Forelimb muscle (tissue), 1 donor: ENCODE measurements at regions not wholly inside any gene's neighbourhood (a gene's known extent, or its start where the extent isn't known, plus 50 kb on each side); places are given as distances from the start of the nearest gene placed in this dataset.
"Not testable (repeated sequence)": the region's sequence is repeated elsewhere in the genome, so short reads cannot be mapped to it uniquely, and the experiment has no call there.

Source experiments
- DNase-seq: peaks from one replicate; pipeline ENCODE4 v3.0.0-alpha.2; 2013; ENCODE audit warnings: low read depth

DNA sequence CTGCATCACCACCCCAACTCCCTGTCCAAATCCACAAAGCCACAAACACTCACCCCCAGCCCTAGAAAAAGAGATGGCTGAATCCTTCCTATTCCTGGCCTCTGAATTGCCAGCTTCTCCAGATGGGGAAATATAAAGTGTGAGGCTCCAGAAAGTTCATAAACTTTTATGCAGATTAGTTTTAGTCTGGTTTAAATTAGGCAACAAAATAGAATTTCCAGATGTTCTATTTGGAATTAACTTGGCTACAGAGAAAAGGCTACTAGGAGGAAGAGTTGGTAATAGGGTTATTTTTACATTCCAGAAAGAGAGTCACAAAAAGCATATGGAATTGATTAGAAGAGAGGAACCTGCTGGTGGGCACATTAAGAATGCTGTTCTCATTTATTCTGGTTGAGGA lies 56.0 kb downstream of the EN1 start:
- no peak for DNase-seq

DNA sequence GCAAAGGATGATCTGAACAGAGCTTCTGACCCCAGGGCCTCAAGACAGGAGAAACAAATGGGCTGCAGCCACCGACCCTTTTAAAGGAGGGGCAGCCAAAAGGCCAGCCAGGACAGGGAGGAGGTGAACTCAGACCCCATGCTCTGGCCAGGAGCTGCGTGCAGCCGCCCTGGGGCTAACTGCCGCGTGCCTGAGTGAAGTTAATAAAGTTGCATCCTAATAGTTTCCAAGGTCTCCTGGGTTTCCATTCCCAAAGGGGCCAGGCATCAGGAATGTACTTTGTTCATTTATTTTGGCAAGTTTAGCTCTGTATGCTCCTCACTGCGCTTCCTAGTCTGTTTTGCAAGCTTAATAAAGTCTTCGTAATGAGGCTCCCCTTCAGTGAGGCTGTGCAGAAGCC lies 60.7 kb downstream of the EN1 start:
- no peak for DNase-seq

DNA sequence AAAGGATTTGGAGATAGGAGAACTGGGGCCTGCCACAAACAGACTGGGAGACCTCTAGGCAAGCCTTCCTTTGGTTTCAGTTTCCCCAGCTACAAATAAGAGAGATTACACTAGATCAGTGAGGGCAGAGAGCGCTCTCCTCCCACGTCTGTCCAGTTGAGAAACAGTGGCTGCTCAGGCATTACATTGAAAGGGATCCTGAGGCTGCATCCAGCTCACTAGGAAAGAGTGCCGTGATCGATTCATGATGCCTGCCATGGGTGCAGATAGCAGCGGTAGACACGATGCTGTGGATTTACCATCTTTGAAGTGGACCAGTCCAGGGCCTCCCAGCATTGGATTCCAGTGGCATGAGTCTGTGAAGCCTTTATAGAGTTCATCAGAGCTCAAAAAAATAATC lies 62.6 kb downstream of the EN1 start:
- DNase-seq = no peak

DNA sequence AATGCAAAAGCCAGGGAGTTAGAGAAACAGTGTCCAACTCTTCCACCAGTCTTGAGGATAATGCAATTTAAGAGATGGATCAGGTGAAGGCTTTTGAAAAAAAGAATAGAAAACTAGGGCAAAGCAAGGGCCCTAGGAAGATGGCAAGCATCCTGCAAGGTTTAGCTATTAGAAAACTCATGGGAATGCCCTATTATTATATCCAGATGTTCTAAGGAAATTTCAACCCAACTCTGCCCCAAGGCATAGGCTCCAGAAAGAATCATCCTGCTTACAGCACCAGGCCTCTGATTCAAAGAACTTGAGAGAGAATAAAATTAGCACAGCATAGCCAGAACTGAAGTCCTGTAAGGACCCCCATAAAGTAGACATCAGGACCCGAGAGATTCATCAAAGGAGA lies 68.1 kb downstream of the EN1 start:
- DNase-seq = no peak

DNA sequence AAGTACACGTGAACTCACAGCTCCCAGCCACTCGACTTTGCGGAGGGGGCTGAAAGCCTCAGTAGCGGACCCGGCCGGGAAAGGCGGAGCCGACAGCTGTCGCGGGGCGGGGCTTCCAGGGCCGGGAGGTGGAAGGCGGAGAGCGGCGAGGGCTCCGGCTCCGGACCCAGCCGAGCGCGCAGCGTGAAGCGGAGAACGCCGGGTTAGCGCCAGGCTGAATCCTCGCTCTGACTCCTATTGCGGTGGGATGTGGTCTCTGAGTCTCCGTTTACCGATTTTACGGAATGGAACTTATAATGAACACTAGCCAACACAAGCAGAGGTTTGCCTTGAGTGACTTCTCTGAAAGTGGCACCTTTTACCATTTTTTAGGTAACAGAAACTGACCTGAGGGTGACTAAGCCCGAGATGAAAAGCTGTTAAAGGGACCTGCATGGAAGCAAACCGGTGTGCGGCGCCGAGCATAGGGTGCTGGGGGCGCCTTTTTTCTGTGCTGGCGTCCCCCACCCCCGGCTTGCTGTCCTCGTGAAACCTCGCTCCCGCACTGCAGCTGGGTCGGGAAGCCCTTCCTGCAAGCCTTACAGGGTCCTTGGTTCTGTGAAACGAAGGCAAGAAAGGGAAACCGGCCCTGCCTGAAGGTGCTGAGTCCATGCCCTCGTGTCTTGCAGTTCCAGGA lies 72.9 kb downstream of the EN1 start:
- no peak for DNase-seq

DNA sequence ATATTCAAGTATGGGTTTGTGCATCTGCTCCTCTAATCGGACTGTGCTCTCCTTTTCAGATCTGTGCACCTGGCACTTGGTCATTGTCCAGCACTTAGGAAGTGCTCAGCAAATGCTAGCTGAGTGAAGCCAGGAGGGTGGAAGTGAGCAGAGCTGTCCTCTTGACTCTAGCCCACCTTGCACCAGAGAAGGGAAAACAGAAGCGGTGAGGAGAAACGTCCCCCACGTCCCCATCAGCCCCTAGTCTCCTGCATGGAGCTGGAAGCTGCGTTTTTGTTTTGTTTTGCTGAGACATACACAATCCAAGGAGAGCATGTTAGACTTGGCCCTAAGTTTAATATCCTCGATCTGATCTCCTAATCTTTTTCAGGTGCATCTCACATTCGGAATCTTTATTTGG lies 73.6 kb downstream of the EN1 start:
- DNase-seq = no peak

DNA sequence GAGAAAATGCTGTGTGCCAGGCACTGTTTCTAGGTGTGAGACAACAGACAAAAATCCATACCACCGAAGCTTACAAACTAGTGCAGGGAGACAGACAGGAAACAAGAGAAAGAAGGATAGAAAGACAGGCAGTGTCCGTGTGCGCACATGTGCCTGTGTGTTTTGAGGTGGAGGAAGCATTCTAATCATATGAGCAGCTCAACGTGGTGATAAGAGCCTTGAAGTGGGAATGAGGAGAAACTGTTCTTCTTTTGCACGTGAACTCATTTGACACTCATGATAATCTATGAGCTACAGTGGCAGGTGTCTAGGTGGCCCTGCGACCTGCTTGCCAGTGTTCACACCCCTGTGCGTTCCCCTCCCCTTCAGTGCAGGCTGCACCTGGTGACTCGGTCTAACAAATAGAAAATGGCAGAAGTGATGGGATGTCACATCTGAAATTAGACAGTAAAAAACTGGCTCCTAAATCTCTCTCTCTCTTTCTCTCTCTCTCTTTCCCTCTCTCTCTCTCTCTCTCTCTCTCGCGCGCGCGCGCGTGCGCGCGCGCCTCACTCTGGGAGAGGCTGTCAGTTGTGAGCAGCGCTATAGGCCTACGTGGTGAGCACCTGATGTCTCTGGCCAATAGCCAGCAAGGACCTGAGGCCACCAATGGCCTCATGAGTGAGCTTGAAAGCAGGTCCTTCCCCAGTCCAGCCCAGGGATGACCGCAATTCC lies 74.8 kb downstream of the EN1 start:
- DNase-seq = no peak

DNA sequence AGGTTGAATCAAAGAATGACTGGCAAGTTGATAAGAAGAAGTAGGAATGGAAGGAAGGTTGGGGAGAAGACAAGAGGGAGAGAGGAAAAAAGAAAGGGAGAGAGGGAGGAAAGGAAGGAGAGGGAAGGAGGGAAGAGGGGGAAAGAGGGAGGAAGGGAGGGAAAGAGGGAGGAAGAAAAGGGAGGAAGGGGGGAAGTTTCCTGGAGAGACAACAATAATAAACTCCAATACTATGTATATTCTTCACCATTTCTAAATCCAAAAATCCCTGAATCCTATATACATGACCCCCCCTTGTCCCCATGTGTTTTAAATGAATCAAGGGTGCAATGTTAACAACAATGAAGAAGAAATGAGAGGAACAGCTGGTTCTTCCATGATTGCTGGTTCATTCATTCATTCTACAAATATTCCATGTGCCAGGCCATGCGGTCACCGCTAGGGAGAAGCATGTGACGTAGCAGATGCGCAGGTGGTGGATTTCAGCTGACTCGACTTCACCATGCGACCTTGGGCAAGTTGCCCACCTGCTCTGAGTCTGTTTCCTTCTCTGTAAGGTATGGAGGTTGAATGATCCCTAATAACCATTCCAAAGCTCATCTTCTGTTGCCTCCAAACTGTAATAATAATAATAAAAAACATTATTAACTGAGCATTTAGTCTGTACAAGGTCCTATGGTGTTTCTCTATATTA lies 77.6 kb downstream of the EN1 start:
- no peak for DNase-seq

DNA sequence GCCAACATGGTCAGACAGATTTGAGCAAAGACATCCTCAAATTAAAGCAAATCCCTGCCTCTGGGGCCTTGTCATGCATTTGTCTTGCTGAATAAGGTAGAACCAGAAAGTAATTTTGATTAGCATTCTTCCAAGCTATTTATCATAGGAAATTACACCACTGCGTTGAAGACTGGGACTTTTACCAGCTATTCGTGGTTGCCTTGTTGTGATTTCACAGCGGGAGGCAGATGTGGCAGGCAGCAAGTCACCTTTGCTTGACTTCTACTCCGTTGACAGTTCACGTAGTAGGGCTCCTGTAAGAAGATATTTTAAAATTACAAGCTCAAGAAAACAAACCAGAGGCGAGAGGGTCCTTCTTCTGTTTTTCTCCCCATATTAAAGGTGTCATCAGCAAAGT lies 80.6 kb downstream of the EN1 start:
- no peak for DNase-seq

DNA sequence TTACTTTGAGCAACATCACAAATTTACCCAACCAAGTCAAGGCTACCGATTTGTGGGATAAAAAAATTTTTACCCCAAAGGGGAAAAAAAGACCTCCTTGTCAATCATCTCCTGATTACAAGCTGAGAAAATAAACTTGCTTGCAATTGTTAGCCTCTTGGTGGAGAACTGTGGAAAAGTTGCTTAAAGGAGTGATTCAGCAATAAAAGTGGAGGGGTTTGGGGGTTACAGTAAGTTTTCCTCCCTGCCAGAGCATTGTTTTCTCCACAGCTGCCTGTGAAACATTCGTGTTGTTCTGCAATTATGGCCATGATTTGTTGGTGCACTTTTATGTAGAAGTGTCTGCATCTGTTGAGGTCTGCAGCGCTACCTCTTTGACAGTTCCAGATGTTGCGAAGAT lies 82.6 kb downstream of the EN1 start:
- no peak for DNase-seq

DNA sequence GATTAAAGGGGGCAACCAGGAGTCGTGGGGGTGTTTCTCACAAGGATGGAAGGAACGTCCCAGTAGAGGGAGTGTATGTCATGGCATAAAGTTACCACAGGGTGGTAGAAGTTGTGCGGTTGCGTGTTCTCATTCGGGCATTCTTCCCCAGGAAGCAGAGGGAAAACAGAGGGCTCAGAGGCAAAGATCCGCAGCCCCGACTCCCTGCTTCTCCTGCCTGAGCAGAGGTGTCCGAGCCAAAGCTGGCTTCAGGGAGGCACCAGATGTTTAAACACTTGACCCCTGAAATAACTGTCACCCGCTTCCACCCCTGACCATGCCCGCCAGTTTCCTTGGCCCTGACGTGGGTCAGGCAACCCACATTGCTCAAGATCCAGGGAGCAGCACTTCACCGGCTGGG lies 83.7 kb downstream of the EN1 start:
- DNase-seq = no peak

DNA sequence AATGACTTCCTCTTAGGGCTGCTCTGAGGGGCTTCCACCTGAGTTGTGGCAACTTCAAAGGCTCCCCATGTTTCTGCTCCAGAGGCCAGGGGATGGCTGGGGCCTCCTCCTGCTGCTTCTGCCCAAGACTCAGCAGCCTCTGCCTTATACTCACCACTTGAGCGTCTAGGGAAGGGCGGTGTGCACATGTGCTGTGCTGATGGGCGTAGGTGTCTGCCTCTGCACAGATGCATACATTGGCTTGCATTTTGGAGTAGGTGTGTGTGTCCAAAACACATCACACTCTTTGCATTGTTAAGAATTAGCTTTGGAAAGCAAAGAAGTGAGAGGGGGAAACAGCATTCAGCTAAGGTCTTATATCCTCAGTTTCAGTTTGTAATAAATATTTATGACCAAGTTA lies 85.2 kb downstream of the EN1 start:
- no peak for DNase-seq

DNA sequence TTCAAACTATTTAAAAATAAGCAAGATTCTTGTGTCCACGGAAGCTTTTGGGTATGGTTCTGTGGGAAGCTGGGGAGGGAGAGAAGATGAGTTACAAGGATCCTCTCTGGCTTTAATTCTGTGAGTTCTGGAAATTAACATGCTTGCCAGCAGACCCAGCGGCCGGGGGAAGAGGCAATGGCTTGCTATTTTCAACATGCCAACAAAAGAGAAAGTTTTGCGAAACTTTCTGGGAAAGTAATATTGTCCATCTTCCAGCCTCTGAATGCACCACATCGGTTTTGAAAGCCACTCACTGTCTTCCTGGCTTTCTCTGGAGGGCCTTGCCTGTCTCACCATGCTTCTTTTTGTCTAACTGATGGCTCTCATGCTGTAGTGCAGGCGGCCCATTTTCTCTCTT lies 85.7 kb downstream of the EN1 start:
- DNase-seq = no peak

DNA sequence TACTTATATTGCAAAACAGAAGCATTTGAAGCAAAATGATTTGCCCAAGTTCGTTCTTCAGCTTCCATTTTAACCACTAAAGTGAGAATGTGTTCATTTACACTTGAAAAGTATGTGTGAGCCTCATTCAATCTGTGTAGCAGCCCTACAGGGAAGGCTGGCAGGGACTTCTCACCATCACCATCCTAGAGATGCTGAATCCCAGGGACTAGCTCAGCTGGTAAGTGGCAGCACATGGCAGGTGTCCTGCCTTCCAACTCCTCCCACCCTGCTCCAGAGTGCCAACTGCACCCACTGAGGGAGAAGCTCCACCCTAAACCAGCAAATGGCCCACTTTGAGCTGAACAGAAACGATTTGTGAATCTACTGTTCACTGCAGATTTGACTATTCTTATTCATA lies 91.5 kb downstream of the EN1 start:
- DNase-seq = no peak

DNA sequence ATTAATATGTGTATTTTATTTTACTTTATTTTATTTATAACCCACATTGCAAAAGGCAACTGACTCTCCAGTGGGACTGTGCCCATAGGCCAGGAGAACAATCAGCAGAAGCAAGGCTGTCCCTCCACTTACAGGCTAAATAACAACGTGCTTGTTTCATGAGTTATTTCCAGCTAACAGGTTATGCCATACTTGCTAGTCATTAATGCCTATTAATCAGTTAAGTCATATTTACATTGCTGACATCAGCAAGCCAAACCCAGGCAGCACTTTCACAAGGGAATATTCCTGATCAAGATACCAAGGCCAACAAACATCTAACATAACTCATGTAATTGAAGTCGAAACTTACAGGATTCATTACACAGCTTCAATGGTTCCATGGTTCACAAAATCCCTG lies 92.1 kb downstream of the EN1 start:
- no peak for DNase-seq

DNA sequence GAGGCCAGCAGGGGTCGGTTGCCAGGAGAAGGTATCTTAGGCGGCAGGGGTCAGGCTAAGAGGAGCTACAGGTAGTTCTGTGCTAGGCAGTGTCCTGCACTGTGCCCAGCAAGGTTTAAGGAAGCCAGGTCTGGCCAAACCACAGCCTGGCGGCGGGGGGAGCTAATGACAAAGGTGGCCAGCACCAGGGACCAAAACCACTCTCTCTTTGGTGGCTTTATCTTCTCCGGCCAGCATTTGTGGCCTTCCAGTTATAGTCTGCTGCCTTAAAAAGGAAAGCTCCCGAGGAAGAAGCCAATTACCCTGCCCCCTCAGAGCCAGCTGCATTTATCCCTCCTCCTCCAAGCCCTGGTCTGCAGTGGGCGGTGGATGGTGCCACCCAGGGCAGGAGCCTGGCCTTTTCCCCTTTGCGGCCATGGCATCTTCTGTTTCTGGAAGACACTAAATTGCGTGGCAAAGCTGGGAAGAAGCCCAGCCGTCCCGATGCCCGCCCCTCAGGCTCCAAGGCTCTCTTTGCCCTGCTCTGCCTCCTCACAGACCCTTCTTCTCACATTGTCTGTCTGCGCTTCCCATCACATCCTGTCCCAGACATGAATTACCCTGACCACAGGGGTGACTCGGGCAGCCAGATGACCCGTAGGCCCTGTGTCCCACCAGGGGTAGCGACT lies 94.6 kb downstream of the EN1 start:
- DNase-seq = no peak

DNA sequence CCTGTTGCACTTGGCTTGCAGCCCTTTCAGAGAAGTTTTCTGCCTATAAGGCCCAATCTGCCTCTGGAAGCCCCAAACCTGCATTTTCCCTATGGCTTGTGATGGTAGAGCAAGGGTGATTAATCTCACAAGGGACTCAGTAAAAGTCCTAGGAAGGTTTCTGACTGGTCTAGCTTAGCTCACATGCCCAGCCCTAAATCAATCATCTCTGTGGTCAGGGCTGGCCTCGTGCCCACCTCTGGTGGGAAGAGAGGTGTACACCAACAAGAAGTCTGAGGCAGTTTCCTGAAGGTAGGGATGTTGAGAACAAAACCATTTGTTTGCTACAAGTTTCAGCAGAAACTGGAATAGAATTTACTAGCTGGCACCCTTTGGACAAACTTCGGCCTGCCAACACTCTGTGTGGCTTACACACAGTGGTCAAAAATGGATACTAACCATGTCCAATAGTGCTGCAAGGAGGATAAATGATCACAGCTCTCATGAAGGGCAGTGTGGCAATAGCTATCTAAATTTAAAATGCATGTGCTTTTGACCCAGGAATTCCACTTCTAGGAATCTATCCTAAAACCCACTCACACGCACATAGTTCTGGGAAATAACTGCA lies 96.4 kb downstream of the EN1 start:
- DNase-seq = no peak

DNA sequence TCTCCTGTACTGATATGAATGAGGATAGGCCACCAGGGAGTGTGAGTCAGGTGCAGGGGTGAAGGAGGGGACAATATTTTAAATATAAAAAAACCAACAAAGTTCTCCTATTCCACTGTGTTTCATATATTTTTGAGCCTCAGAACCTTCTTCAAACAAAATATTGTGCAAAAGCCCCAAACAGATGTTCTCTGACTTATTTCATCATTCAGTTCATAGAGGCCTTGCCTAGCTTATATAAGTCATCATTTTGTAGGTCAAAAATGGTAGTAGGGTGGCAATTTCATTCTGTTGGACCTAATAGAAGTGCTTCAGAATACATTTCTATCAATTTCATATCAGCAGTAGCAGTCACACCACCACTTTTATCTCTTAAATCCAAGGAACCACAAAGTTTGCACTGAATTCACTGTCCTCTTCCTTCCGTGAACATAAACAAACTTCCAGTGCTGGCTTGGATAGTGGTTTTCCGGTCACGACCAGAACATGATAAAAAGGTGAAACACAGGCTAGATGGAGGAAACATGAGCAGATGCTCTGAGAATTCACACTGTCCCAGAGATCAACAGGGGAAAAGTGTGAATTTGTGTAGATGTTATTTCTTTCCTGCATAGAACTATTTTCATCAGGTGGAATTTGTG lies 99.1 kb downstream of the EN1 start:
- no peak for DNase-seq

DNA sequence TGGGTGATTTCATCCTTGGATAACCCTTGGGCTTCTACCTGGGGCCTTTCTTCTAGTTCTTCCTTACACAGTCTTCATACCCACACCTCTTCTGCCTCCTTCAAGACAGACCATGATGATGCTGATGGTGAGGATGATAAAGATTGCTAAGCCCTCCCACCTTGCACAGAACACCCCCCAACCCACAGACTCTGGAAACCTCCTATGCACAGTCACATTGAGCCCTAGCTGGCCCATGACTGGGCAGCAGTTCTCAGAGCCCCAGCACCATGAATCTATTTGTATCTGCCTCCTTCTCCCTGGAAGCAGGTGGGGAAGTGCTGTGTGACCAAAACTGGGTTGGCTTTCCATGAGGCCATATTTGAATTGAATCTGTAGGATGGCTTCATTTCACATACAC lies 99.8 kb downstream of the EN1 start:
- DNase-seq = no peak

DNA sequence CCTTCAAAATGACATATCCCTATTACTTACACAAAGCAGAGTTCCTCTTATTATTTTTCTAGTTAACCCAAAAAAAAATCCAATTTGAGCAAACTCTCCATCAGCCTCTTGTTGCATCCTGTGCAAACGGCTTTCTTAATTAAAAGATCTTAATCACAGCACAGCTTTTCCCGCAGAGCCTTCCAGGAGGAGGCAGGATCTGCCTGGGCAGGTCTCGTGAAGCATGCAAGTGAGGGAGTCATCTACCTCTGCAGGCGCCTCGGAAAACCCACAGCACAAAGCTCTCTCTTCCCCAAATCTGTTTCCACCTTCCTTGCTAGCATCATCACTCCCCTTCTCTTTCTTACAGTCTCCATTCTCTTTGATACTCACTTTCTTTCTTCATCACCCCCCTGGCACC lies 100.4 kb downstream of the EN1 start:
- no peak for DNase-seq

DNA sequence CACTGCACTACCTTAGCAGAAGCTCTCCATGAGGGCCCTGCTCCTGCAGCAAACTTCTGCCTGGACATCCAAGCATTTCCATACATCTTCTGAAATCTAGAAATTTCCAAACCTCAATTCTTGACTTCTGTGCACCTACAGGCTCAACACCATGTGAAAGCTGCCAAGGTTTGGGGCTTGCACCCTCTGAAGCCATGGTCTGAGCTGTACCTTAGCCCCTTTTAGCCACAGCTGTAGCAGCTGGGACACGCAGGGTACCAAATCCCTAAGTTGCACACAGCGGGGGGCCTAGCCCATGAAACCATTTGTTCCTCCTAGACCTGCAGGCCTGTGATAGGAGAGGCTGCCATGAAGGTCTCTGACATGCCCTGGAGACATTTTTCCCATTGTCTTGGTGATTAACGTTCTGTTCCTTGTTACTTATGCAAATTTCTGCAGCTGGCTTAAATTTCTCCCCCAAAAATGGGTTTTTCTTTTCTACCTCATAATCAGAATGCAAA lies 102.7 kb downstream of the EN1 start:
- DNase-seq = not testable (repeated sequence)
